ENCODE measurements at regions not wholly inside any gene's neighbourhood (a gene's known extent, or its start where the extent isn't known, plus 50 kb on each side); places are given as distances from the start of the nearest gene placed in this dataset.

DNA sequence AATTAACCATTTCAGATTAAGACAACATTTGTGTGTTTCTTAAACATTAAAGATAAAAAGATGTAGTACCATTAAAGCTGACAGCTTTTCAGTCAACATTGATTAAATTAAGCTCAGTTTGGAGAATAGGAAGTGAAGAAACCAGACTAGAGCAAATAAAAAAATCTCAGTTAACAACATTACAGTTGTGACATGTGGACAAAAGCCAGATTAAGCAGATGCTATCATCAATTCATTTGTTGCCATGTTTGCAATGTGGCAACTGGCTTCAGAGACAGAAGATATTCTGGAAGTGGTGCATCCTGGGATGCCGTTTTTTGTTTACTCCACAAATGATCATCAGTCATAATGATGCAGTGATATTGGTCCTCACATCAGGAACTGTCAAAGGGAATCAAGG lies 70.3 kb upstream of the CNTLN start:
- H3K9me3 ChIP-seq (ENCODE audit: control insufficient read depth in 1 of 2, insufficient read depth in 1 of 2, low read depth in 1 of 2, low read length in 2 of 2) = no peaks in the 10 kb centered on the region
- H2AFZ ChIP-seq (ENCODE audit: low read depth, low read length, poor library complexity, severe bottlenecking) = no peak overlapping the region
- H4K20me1 ChIP-seq (ENCODE audit: insufficient read depth) = no peaks in the 10 kb centered on the region
- ChIA-PET POLR2A (no interaction called here), CTCF (interaction anchor here (1.6 to 1.7 kb wide), 2 partner anchors 397 to 399 kb away, joined by 8 to 11 read pairs; no protein-coding TSS in a partner anchor), RAD21 (ENCODE audit: low non-redundant PET in 1 of 2, low total read pairs in 2 of 2, uncharacterized antibody in 2 of 2, unreplicated experiment in 2 of 2) (no interaction called here)
- H3K79me2 ChIP-seq (ENCODE audit: insufficient read depth, low read length) = no peaks in the 10 kb centered on the region
- DNase-seq (ENCODE audit: low read depth, low spot score) (no peak), ATAC-seq (no peak)
- no peaks in the 10 kb centered on the region for H3K27me3 ChIP-seq (ENCODE audit: insufficient read depth, low read length)
- TF ChIP-seq ZFX (IDR thresholded peaks at IDR 0.05) (no peak), ZNF274 (IDR thresholded peaks at IDR 0.05; ENCODE audit: low read depth, low read length) (no peak), JUND (IDR thresholded peaks at IDR 0.05) (no peak), POLR2AphosphoS5 (IDR thresholded peaks at IDR 0.05; ENCODE audit: low read depth, low read length) (no peak), SP1 (IDR thresholded peaks at IDR 0.05; ENCODE audit: low read depth) (no peak), ELF1 (IDR thresholded peaks at IDR 0.05; ENCODE audit: borderline replicate concordance, low read depth) (no peak), SRF (IDR thresholded peaks at IDR 0.05; ENCODE audit: low read depth) (no peak), EZH2 (IDR thresholded peaks at IDR 0.05) (no peak), FOSL1 (IDR thresholded peaks at IDR 0.05; ENCODE audit: low read depth) (no peak), TCF7L2 (IDR thresholded peaks at IDR 0.05; ENCODE audit: borderline replicate concordance, extremely low read depth, insufficient read depth, insufficient read length) (no peak), EZH2phosphoT487 (IDR thresholded peaks at IDR 0.05; ENCODE audit: borderline replicate concordance) (no peak), YY1 (IDR thresholded peaks at IDR 0.05; ENCODE audit: extremely low read depth, insufficient replicate concordance, low read depth, low read length) (no peak)
- TF ChIP-seq, protein P1, sequence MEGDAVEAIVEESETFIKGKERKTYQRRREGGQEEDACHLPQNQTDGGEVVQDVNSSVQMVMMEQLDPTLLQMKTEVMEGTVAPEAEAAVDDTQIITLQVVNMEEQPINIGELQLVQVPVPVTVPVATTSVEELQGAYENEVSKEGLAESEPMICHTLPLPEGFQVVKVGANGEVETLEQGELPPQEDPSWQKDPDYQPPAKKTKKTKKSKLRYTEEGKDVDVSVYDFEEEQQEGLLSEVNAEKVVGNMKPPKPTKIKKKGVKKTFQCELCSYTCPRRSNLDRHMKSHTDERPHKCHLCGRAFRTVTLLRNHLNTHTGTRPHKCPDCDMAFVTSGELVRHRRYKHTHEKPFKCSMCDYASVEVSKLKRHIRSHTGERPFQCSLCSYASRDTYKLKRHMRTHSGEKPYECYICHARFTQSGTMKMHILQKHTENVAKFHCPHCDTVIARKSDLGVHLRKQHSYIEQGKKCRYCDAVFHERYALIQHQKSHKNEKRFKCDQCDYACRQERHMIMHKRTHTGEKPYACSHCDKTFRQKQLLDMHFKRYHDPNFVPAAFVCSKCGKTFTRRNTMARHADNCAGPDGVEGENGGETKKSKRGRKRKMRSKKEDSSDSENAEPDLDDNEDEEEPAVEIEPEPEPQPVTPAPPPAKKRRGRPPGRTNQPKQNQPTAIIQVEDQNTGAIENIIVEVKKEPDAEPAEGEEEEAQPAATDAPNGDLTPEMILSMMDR (IDR thresholded peaks at IDR 0.05 in 2 of 3, conservative IDR thresholded peaks at IDR 0.05 in 1 of 3; ENCODE audit: borderline replicate concordance in 1 of 3, insufficient read depth in 1 of 3, low read depth in 2 of 3, low read length in 2 of 3) = no peak
- TF ChIP-seq, protein P2, sequence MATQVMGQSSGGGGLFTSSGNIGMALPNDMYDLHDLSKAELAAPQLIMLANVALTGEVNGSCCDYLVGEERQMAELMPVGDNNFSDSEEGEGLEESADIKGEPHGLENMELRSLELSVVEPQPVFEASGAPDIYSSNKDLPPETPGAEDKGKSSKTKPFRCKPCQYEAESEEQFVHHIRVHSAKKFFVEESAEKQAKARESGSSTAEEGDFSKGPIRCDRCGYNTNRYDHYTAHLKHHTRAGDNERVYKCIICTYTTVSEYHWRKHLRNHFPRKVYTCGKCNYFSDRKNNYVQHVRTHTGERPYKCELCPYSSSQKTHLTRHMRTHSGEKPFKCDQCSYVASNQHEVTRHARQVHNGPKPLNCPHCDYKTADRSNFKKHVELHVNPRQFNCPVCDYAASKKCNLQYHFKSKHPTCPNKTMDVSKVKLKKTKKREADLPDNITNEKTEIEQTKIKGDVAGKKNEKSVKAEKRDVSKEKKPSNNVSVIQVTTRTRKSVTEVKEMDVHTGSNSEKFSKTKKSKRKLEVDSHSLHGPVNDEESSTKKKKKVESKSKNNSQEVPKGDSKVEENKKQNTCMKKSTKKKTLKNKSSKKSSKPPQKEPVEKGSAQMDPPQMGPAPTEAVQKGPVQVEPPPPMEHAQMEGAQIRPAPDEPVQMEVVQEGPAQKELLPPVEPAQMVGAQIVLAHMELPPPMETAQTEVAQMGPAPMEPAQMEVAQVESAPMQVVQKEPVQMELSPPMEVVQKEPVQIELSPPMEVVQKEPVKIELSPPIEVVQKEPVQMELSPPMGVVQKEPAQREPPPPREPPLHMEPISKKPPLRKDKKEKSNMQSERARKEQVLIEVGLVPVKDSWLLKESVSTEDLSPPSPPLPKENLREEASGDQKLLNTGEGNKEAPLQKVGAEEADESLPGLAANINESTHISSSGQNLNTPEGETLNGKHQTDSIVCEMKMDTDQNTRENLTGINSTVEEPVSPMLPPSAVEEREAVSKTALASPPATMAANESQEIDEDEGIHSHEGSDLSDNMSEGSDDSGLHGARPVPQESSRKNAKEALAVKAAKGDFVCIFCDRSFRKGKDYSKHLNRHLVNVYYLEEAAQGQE (IDR thresholded peaks at IDR 0.05; ENCODE audit: low read depth) = no peak
- TF ChIP-seq, protein P3, sequence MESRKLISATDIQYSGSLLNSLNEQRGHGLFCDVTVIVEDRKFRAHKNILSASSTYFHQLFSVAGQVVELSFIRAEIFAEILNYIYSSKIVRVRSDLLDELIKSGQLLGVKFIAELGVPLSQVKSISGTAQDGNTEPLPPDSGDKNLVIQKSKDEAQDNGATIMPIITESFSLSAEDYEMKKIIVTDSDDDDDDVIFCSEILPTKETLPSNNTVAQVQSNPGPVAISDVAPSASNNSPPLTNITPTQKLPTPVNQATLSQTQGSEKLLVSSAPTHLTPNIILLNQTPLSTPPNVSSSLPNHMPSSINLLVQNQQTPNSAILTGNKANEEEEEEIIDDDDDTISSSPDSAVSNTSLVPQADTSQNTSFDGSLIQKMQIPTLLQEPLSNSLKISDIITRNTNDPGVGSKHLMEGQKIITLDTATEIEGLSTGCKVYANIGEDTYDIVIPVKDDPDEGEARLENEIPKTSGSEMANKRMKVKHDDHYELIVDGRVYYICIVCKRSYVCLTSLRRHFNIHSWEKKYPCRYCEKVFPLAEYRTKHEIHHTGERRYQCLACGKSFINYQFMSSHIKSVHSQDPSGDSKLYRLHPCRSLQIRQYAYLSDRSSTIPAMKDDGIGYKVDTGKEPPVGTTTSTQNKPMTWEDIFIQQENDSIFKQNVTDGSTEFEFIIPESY (IDR thresholded peaks at IDR 0.05; ENCODE audit: extremely low read depth, insufficient replicate concordance, low read length) = no peak
- H3K36me3 ChIP-seq (ENCODE audit: control insufficient read depth in 1 of 2, insufficient read depth in 2 of 2, low read length in 2 of 2) = no peaks in the 10 kb centered on the region
- H3K9ac ChIP-seq (ENCODE audit: low read length) = no peak overlapping the region
- H3K27ac ChIP-seq (ENCODE audit: low read depth, low read length) = no peak overlapping the region
- no peak overlapping the region for H3K4me2 ChIP-seq (ENCODE audit: low read length)
- H3K4me3 ChIP-seq (replicated peaks in 1 of 2; ENCODE audit: low read depth in 1 of 2, low read length in 2 of 2) = no peak overlapping the region
- H3K4me1 ChIP-seq (ENCODE audit: control insufficient read depth in 1 of 2, insufficient read depth in 2 of 2, low read length in 2 of 2) = no peaks in the 10 kb centered on the region
- no TSS peak for BruUV-seq (replicated peaks)
- intact Hi-C loops (cut with micrococcal nuclease) = loop anchor here (2.0 to 5.0 kb wide), 2 partner anchors 338 to 398 kb away; no protein-coding TSS in a partner anchor
- H3K9me2 ChIP-seq (ENCODE audit: insufficient read depth) = no peaks in the 10 kb centered on the region

Data from HCT116 (cell line).